Suprapubic skin (tissue), 4 donors: ENCODE measurements at regions not wholly inside any gene's neighbourhood (a gene's known extent, or its start where the extent isn't known, plus 50 kb on each side); places are given as distances from the start of the nearest gene placed in this dataset.

Source experiments
- CTCF ChIP-seq, 2 donors: fragments of 200-600 bp in 1 of 2; fragments of 450-650 bp in 1 of 2; sonication (generic) in 1 of 2; IDR thresholded peaks; one replicate each; pipeline ENCODE4 v1.5.1; 2016 to 2019; ENCODE audit warnings: antibody characterized with exemption in 2 of 2, mild to moderate bottlenecking in 1 of 2, moderate library complexity in 1 of 2
- EP300 ChIP-seq: sonication (generic); formaldehyde crosslinking; IDR thresholded peaks from one replicate; pipeline ENCODE4 v1.6.1; 2017; ENCODE audit warnings: antibody characterized with exemption
- POLR2A ChIP-seq, 2 donors: fragments of 450-650 bp; IDR thresholded peaks; one replicate each; pipeline ENCODE4 v1.6.1; 2017; ENCODE audit warnings: antibody characterized with exemption in 2 of 2, mild to moderate bottlenecking in 2 of 2, moderate library complexity in 2 of 2
- POLR2AphosphoS5 ChIP-seq, 3 donors: sonication (generic); formaldehyde crosslinking; IDR thresholded peaks; one replicate each; pipeline ENCODE4 v1.6.1; 2017; ENCODE audit warnings: antibody characterized with exemption in 3 of 3

- TF ChIP-seq CTCF (IDR thresholded peaks at IDR 0.05) (no peak), POLR2A (IDR thresholded peaks at IDR 0.05) (no peak), POLR2AphosphoS5 (IDR thresholded peaks at IDR 0.05) (no peak), EP300 (no peak)
Observed at GRCh38 chr10:113241599-113242360, 291.7 kb downstream of the TCF7L2 start.
